ENCODE measurements at regions not wholly inside any gene's neighbourhood (a gene's known extent, or its start where the extent isn't known, plus 50 kb on each side); places are given as distances from the start of the nearest gene placed in this dataset.
"Not testable (repeated sequence)": the region's sequence is repeated elsewhere in the genome, so short reads cannot be mapped to it uniquely, and the experiment has no call there.

- no peak for DNase-seq
- ATAC-seq, result no peak
- intact Hi-C loops (cut with DNase I, micrococcal nuclease), result no loop called here
Observed at GRCh38 chr14:87405563-87405962, 587.4 kb downstream of the GALC start.

- no peak for ATAC-seq
- intact Hi-C loops (cut with DNase I, micrococcal nuclease), result no loop called here
- no peak for DNase-seq
Observed at GRCh38 chr14:87397499-87397898, 595.5 kb downstream of the GALC start.

DNA sequence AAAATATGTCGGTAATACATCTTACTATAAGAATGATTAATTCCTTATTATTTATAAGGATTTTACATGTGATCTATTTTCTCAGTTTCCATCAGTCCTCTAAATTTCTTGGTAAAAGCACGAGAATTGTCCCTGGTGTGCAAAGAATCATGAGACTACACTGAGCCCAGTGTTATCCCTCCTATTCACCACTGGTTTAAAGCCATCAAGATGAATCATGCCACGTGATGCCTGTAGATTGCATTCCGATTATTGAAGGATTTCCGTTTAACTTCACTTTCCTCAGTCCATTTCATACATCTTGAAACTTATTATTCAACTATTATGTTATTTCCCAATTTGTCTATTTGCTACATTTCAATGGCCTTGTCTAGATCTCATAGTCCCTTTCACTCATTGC is 601.9 kb downstream of the GALC start:
- ATAC-seq (no peak), DNase-seq (no peak)
- intact Hi-C loops (cut with DNase I, micrococcal nuclease), result no loop called here

DNA sequence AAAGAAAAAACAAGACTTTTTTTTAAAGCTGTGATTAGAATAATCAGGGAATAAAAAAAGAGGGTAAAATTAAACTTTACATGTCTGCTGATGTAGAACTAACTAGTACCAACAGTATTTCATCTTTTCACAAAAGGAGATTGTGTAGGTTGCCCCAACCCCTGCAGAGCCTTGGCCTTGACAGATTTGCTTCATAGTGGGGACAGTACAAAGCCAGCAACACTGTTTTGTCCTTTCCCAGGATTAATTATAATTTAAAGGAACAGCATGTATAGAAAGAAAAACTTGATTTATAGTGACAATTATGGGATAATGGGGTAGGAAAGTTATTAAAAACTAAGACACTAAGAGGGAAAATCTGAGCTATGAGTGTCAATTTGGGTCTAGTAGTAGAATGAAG is 604.0 kb downstream of the GALC start:
- intact Hi-C loops (cut with DNase I, micrococcal nuclease), result no loop called here
- no peak for ATAC-seq

DNA sequence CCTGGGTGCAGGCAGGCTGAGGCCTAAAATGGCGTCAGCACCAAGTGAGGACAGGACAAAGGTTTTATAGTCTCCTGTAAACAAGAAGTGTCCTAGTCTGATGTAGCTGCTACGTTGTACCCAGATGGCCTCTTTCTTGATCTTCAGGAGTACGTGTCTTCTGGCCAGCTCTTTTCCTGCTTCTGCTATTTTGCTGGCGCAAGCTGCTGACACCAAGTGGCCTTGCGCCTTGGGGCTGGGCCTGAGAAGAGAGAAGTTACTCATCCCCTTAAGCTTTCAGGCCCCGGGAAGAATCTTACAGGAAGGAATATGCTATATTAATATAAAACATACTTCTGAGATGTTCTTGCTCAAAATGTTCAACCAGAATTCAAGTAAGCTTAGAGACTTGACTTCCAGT is 605.2 kb downstream of the GALC start:
- DNase-seq, result no peak
- ATAC-seq, result no peak
- intact Hi-C loops (cut with DNase I, micrococcal nuclease), result no loop called here

More for the DNA sequence above, 604.0 kb downstream of the GALC start:
- no peak for DNase-seq

- ATAC-seq (no peak), DNase-seq (no peak)
- intact Hi-C loops (cut with DNase I, micrococcal nuclease), result no loop called here
Observed at GRCh38 chr14:87386524-87386923, 606.5 kb downstream of the GALC start.

DNA sequence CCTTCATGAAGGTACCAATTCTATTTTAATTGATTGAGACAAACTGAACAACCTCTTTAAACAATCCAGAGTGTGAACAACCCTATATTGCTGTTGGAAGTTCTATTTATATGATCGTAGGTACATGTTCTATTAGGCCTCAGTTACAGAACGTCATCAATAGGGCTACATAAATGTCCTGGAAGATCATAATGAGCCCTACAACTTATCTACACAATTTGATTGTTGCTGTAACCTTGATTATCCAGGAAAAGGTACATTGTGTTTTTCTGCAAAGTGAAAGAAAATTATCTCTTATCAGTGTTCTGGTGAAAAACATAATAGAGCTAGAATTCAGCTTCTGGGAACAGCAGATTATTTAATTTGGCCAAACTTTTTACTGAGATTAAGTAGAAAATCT is 612.9 kb downstream of the GALC start:
- DNase-seq, result no peak
- ATAC-seq, result no peak
- intact Hi-C loops (cut with DNase I, micrococcal nuclease), result no loop called here

- intact Hi-C loops (cut with DNase I, micrococcal nuclease), result no loop called here
- no peak for DNase-seq
- ATAC-seq, result no peak
Observed at GRCh38 chr14:87368751-87369150, 624.2 kb downstream of the GALC start.

DNA sequence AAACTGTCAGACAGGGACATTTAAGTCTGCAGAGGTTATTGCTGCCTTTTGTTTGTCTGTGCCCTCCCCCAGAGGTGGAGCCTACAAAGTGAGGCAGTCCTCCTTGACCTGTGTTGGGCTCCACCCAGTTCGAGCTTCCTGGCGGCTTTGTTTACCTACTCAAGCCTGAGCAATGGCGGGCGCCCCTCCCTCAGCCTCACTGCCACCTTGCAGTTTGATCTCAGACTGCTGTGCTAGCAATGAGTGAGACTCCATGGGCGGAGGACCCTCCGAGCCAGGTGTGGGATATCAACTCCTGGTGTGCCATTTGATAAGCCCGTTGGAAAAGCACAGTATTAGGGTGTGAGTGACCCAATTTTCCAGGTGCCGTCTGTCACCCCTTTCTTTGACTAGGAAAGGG is 632.7 kb downstream of the GALC start:
- DNase-seq; intact Hi-C loops (cut with DNase I, micrococcal nuclease); ATAC-seq: not testable (repeated sequence)

DNA sequence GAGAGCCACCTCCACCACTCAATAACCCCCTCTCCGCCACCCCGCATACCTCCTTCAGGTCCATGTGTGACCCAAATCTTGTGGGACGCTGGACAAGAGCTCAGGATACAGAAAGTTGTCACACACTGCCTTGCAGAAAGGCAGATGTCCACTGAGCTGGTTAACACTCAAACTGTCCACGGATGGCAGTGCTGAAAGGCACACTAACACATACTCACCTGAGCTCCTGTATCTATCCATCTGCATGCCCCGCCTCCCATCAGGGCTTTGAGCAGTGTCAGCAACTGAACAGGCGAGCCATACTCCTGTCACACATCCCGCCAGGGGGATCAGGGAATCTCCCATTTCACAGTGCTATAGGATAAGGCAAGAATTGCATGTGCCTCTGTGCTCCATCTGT is 642.0 kb downstream of the GALC start:
- intact Hi-C loops (cut with DNase I, micrococcal nuclease), result no loop called here
- ATAC-seq (no peak), DNase-seq (no peak)

- DNase-seq (no peak), ATAC-seq (no peak)
- intact Hi-C loops (cut with DNase I, micrococcal nuclease), result no loop called here
Observed at GRCh38 chr14:87349921-87350320, 643.1 kb downstream of the GALC start.

DNA sequence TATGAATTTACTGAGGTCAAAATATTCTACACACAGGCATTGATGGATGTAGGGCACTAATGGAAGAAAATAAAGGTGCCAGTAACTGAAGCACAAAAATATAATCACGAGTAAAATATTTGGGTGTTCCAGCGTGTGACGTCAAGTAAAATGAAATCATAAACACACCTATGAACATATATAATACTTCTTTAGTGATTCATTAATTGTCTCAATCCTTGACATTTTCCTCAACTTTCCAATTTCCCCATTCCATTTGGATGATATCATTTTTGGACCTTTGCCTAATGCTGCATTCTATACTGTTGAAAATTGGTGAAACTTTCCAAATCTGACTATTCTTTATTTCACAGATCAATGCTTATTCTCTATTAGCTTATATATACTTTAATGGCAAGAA is 649.3 kb downstream of the GALC start:
- intact Hi-C loops (cut with DNase I, micrococcal nuclease), result no loop called here
- ATAC-seq (no peak), DNase-seq (no peak)

DNA sequence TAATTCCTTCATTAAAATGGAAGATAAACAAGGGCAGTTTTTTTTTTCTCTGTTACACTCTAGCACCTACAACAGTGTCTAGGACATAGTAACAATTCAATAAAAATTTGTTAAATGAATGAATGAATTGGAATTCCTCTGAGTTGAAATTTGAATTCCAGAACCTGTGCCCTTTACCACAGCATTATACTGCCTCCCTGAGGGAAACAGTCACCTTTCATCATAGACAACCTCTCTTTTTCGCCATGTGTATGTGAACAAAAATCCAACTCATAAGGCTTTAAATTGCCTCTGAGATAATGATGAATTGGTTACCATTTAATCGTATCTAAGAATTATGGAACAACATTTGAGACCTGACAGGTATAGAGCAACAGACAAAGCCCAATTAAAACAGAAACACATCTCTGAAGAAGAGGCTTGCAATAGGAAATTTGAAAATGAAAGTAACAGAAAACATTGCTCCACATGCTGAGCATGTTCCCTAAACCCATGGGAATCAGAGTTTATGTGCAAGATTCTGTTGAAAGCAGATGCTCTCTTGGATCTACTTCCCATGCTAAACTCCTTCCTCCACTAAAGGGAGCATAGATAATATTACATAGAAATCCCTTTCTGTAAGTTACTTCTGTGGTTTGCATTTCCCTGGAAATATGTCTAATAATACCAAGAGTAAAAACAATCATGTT is 657.8 kb downstream of the GALC start:
- DNase-seq (no peak), ATAC-seq (no peak)
- intact Hi-C loops (cut with DNase I, micrococcal nuclease), result no loop called here

DNA sequence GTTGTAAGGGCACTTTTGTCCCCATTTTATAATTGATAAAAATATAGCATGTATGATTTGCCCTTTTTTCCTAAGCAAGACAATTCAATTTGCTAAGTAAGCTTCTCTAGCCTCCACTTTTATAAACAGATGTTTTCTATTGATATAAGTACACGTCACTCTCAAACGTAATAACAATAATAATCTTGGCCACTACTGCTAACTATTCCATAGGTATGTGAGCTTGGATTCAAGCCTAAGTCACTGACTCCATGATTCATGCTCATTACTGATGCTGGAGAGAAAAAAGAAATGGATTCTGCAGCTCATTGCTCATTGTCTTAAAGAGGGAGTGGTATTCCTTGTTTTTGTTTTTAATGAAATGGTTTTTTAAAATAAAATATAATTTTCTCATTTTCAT is 661.0 kb downstream of the GALC start:
- DNase-seq, result no peak
- intact Hi-C loops (cut with DNase I, micrococcal nuclease), result no loop called here
- ATAC-seq, result no peak

DNA sequence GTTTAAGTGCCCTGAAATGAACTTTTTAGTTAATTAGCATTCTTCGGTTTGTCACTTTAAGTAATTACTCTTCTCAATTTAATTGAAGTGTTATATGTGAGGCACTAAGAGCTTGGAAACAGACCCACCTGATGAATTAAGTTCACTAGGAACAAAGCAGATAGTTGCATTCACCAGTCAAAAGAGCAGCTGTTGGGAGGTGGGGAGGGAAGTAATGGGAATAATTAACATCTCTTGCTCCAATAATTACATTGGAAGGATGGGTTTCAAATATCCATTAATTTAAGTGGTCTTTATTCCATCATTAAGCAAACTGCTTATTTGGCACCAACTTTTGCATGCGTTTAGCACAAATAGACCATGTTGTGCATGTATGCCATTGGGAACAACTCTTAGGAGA is 667.2 kb downstream of the GALC start:
- intact Hi-C loops (cut with DNase I, micrococcal nuclease), result no loop called here
- ATAC-seq (no peak), DNase-seq (no peak)

DNA sequence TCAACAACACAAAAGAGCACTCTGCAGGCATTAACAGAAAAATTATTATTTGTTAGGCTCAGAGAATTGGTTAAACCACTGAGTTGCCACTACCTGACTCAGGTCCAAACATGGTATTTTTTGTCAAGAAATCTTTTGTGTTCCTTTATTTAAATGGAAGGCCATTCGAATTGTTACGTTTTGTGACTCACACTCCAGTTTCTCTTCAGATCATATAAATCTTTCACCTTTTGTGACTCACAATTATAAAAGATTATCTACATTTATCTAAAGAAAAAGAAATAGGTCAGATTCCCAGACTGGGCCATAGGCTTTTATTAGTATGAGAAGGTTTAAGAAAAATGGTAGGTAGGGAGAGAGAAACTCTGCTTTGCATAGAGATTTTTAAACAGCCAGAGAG is 669.8 kb downstream of the GALC start:
- no peak for DNase-seq
- ATAC-seq, result no peak
- intact Hi-C loops (cut with DNase I, micrococcal nuclease), result no loop called here

- DNase-seq (no peak), ATAC-seq (no peak)
- intact Hi-C loops (cut with DNase I, micrococcal nuclease), result no loop called here
Observed at GRCh38 chr14:87321548-87321947, 671.4 kb downstream of the GALC start.

DNA sequence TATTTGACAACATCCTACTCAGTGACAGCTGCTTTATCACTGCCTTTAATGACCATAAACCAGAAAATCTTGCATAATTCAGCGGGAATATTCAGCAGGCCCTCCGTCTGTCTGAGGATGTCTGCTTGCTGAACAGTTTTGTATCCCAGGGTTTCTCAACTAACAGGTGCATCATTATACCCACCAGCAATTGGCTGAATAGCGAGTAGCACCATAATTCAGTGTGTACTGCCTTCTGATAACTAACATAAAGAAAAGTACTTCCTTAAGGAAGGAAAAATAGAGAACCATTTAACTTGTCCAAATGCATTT is 680.1 kb downstream of the GALC start:
- ATAC-seq, result no peak
- no peak for DNase-seq

DNA sequence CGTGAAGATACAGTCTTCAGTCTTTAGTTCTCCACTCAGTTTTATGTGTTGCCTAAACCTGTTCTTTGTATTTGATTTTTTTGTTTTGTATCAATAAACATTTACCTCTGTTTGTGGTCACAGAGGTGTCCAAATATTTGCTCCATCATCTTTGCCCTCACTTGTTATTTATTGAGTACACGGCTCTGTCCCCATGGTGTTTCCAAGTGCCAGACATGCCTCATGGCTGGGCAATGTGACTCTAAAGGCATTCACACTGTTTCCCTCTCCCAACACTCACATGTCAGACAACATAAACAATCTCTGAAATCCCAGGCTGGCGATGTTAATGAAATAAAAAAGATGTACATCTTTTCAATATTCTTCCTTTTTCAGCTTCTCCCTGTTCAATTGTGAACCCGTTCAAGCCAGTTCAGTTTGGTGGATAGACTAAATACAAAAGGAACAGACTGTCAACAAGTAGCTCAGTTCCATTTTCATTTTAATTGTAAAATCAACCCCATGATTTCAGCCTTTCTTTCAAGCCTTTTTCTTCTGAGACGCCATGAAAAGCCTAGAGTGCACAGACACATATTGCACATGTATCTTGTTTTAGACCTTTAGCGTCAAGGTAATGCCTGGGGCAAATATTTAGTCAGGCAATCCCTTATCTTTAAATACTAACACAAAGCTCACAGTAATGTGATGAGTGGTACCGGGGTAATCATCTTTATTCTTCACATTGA is 680.7 kb downstream of the GALC start:
- DNase-seq (no peak), ATAC-seq (no peak)
- intact Hi-C loops (cut with DNase I, micrococcal nuclease), result no loop called here

More for the DNA sequence above, 680.1 kb downstream of the GALC start:
- intact Hi-C loops (cut with DNase I, micrococcal nuclease), result no loop called here

DNA sequence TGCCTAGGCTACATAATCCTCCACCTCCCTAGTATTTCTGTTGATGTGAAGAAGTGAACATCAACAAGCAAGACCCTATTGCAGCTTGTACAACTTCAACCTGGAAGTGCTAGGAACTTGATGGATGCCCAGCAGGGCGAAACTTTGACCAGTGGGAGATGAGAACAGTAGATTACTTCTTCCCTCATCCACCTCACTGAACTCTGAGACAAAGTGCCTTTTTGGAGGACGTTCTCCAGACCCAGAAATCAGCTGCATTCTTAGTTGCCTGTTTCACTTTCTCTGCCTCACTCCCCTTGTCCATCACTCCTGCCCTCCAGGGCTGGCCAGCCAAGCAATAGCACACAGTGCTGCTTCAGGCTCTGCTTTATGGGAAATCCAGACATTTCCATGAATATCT is 683.4 kb downstream of the GALC start:
- intact Hi-C loops (cut with DNase I, micrococcal nuclease), result no loop called here
- no peak for DNase-seq
- ATAC-seq, result no peak

Data from left colon (tissue), 2 donors.